CD4-positive, alpha-beta T cell (primary cell): ENCODE measurements at regions not wholly inside any gene's neighbourhood (a gene's known extent, or its start where the extent isn't known, plus 50 kb on each side); places are given as distances from the start of the nearest gene placed in this dataset.

Experiments
- ATAC-seq: fragments of 200-7000 bp; cut with Tn5 transposase; one replicate; pipeline ENCODE4 v1.10.0; 2022; ENCODE audit warnings: mild to moderate bottlenecking; ENCODE audit not compliant: poor library complexity
- CTCF ChIA-PET: fragments of 350-600 bp; sonication (Branson Sonifier 250); formaldehyde crosslinking; loops from one replicate; lab custom pipeline; 2021; ENCODE audit warnings: antibody characterized with exemption, inconsistent platforms; lab: Charles Lee
- POLR2A ChIA-PET: fragments of 350-600 bp; sonication (Branson Sonifier 250); formaldehyde crosslinking; loops from one replicate; lab custom pipeline; 2021; ENCODE audit warnings: antibody characterized with exemption, inconsistent platforms; lab: Charles Lee
- DNase-seq, 14 experiments: peaks; one replicate each; pipeline ENCODE4 v3.0.0-alpha.2; 2013 to 2020; ENCODE audit warnings: mixed read lengths in 2 of 14
- H3K27ac ChIP-seq, 2 donors: one replicate each; pipeline versions ENCODE4 v1.5.1 to v1.7.0; 2013; ENCODE audit warnings: low read length in 2 of 2, low read depth in 1 of 2, mild to moderate bottlenecking in 1 of 2
- H3K27me3 ChIP-seq, 2 experiments: 1 replicate in 1 of 2; 2 replicates in 1 of 2; pipeline versions ENCODE4 v1.6.1 to v1.7.0; 2013; ENCODE audit warnings: low read length in 2 of 2, control low read depth in 1 of 2, mild to moderate bottlenecking in 1 of 2, moderate library complexity in 1 of 2; ENCODE audit not compliant: insufficient read depth in 2 of 2, control insufficient read depth in 1 of 2
- H3K36me3 ChIP-seq: one replicate; pipeline ENCODE4 v1.6.1; 2013; ENCODE audit warnings: low read length, control low read depth; ENCODE audit not compliant: insufficient read depth
- H3K4me1 ChIP-seq: one replicate; pipeline ENCODE4 v1.6.1; 2013; ENCODE audit warnings: low read length, control low read depth; ENCODE audit not compliant: insufficient read depth
- H3K4me3 ChIP-seq: one replicate; pipeline ENCODE4 v1.5.1; 2013; ENCODE audit warnings: mild to moderate bottlenecking, low read length, moderate library complexity
- H3K9me3 ChIP-seq, 2 experiments: 1 replicate in 1 of 2; 2 replicates in 1 of 2; pipeline versions ENCODE4 v1.6.1 to v1.7.0; 2013; ENCODE audit warnings: low read length in 2 of 2, mild to moderate bottlenecking in 2 of 2, control low read depth in 1 of 2, moderate library complexity in 1 of 2; ENCODE audit not compliant: control insufficient read depth in 1 of 2, insufficient read depth in 1 of 2
- H3K27ac Mint-ChIP-seq: one replicate; pipeline ENCODE4 v1.8.0; 2020; ENCODE audit warnings: mixed read lengths
- H3K27me3 Mint-ChIP-seq: one replicate; pipeline ENCODE4 v1.8.0; 2021; ENCODE audit warnings: mixed read lengths
- H3K36me3 Mint-ChIP-seq: one replicate; pipeline ENCODE4 v1.8.0; 2021; ENCODE audit warnings: low read depth, mixed read lengths
- H3K4me1 Mint-ChIP-seq: one replicate; pipeline ENCODE4 v1.8.0; 2021; ENCODE audit warnings: low read depth, mixed read lengths
- H3K4me3 Mint-ChIP-seq: one replicate; pipeline ENCODE4 v1.8.0; 2020; ENCODE audit warnings: mild to moderate bottlenecking, mixed read lengths
- H3K9me3 Mint-ChIP-seq: one replicate; pipeline ENCODE4 v1.8.0; 2020; ENCODE audit warnings: mixed read lengths
- CTCF ChIP-seq: fragments of 200-600 bp; IDR thresholded peaks from one replicate; pipeline ENCODE4 v1.8.0; 2022; ENCODE audit warnings: antibody characterized with exemption, mild to moderate bottlenecking
- intact Hi-C, 2 experiments: fragments of 100-400 bp; cut with DNase I in 1 of 2; cut with micrococcal nuclease in 1 of 2; formaldehyde crosslinking; loops; one replicate each; pipeline versions ENCODE4 v1.15.1 to v1.9.0; 2023 to 2025; cut with DNase I, micrococcal nuclease

- Histone ChIP-seq H3K4me1 (no peaks in the 10 kb centered on the region), H3K4me3 (no peak overlapping the region), H3K27me3 (peaks cover 4 to 20% of the 10 kb centered on the region in 2 experiments), H3K27ac (no peak overlapping the region), H3K9me3 (peaks cover 0 to 9% of the 10 kb centered on the region in 2 experiments), H3K36me3 (no peaks in the 10 kb centered on the region)
- no peak overlapping the region for H3K4me3 Mint-ChIP-seq
- H3K4me1 Mint-ChIP-seq, result no peaks in the 10 kb centered on the region
- H3K27ac Mint-ChIP-seq, result no peak overlapping the region
- ChIA-PET POLR2A (no interaction called here), CTCF (no interaction called here)
- H3K27me3 Mint-ChIP-seq, result peaks cover 56% of the 10 kb centered on the region
- peaks cover 6% of the 10 kb centered on the region for H3K9me3 Mint-ChIP-seq
- intact Hi-C loops, result no loop called here
- no peak for DNase-seq
- H3K36me3 Mint-ChIP-seq, result no peaks in the 10 kb centered on the region
- no peak for TF ChIP-seq CTCF
- ATAC-seq, result no peak
Measured at GRCh38 chr17:5952518-5952917, 117.7 kb upstream of the WSCD1 start.

- H3K36me3 Mint-ChIP-seq, result no peaks in the 10 kb centered on the region
- H3K4me1 Mint-ChIP-seq, result no peaks in the 10 kb centered on the region
- Histone ChIP-seq H3K27me3 (peaks cover 5 to 6% of the 10 kb centered on the region in 2 experiments), H3K4me3 (no peak overlapping the region), H3K4me1 (no peaks in the 10 kb centered on the region), H3K36me3 (no peaks in the 10 kb centered on the region), H3K9me3 (peaks cover 0 to 13% of the 10 kb centered on the region in 2 experiments), H3K27ac (no peak overlapping the region)
- intact Hi-C loops, result no loop called here
- CTCF ChIA-PET, result no interaction called here
- ATAC-seq (no peak), DNase-seq (no peak)
- H3K9me3 Mint-ChIP-seq, result peaks cover 6% of the 10 kb centered on the region
- POLR2A ChIA-PET, result no interaction called here
- no peak for TF ChIP-seq CTCF
- peaks cover 36% of the 10 kb centered on the region for H3K27me3 Mint-ChIP-seq
- no peak overlapping the region for H3K4me3 Mint-ChIP-seq
- H3K27ac Mint-ChIP-seq, result no peak overlapping the region
Measured at GRCh38 chr17:5955764-5956163, 114.4 kb upstream of the WSCD1 start.

- DNase-seq, result no peak
- Mint-ChIP-seq H3K27ac (no peak overlapping the region), H3K4me3 (no peak overlapping the region), H3K9me3 (peaks cover 6% of the 10 kb centered on the region), H3K27me3 (peaks cover 23% of the 10 kb centered on the region), H3K36me3 (no peaks in the 10 kb centered on the region), H3K4me1 (no peaks in the 10 kb centered on the region)
- TF ChIP-seq CTCF, result no peak
- ChIA-PET CTCF (no interaction called here), POLR2A (no interaction called here)
- Histone ChIP-seq H3K27ac (no peak overlapping the region), H3K27me3 (peaks cover 3 to 8% of the 10 kb centered on the region in 2 experiments), H3K4me1 (no peaks in the 10 kb centered on the region), H3K9me3 (peaks cover 0 to 16% of the 10 kb centered on the region in 2 experiments), H3K36me3 (no peaks in the 10 kb centered on the region), H3K4me3 (no peak overlapping the region)
- intact Hi-C loops, result no loop called here
- no peak for ATAC-seq
Measured at GRCh38 chr17:5958850-5959249, 111.3 kb upstream of the WSCD1 start.
